Posterior cingulate gyrus (tissue), 11 donors: ENCODE measurements at regions not wholly inside any gene's neighbourhood (a gene's known extent, or its start where the extent isn't known, plus 50 kb on each side); places are given as distances from the start of the nearest gene placed in this dataset.
"Not testable (repeated sequence)": the region's sequence is repeated elsewhere in the genome, so short reads cannot be mapped to it uniquely, and the experiment has no call there.

Experiments used
- DNase-seq, 10 donors: peaks; one replicate each; pipeline versions ENCODE4 v3.0.0 to v3.0.0-alpha.2; 2020 to 2021; ENCODE audit warnings: mixed read lengths in 3 of 10
- intact Hi-C: fragments of 100-400 bp; cut with DNase I; formaldehyde crosslinking; loops from one replicate; pipeline ENCODE4 v1.15.1; 2023

- DNase-seq = no peak
- intact Hi-C loops = no loop called here
Observed at GRCh38 chr12:90238663-90239271, 530.1 kb upstream of the ATP2B1 start.

GRCh38 chr12:90237841-90238240 lies 529.2 kb upstream of the ATP2B1 start:
- DNase-seq = no peak
- intact Hi-C loops = no loop called here

- intact Hi-C loops = no loop called here
- no peak for DNase-seq
Observed at GRCh38 chr12:90235642-90236041, 527.0 kb upstream of the ATP2B1 start.

GRCh38 chr12:90234472-90234871 lies 525.8 kb upstream of the ATP2B1 start:
- intact Hi-C loops = no loop called here
- no peak for DNase-seq

GRCh38 chr12:90233168-90234100 lies 524.8 kb upstream of the ATP2B1 start:
- intact Hi-C loops = no loop called here
- no peak for DNase-seq

- intact Hi-C loops = no loop called here
- DNase-seq = no peak
Observed at GRCh38 chr12:90229407-90230170, 521.0 kb upstream of the ATP2B1 start.

- intact Hi-C loops = no loop called here
- DNase-seq = no peak
Observed at GRCh38 chr12:90226211-90226610, 517.6 kb upstream of the ATP2B1 start.

GRCh38 chr12:90216815-90217214 lies 508.2 kb upstream of the ATP2B1 start:
- no peak for DNase-seq
- intact Hi-C loops = no loop called here

GRCh38 chr12:90216020-90216552 lies 507.4 kb upstream of the ATP2B1 start:
- no peak for DNase-seq
- intact Hi-C loops = no loop called here

- intact Hi-C loops = no loop called here
- DNase-seq = no peak
Observed at GRCh38 chr12:90211017-90211416, 502.4 kb upstream of the ATP2B1 start.

- intact Hi-C loops = no loop called here
- no peak for DNase-seq
Observed at GRCh38 chr12:90209029-90209428, 500.4 kb upstream of the ATP2B1 start.

GRCh38 chr12:90208379-90208778 lies 499.7 kb upstream of the ATP2B1 start:
- DNase-seq, intact Hi-C loops: not testable (repeated sequence)

- DNase-seq = no peak
- intact Hi-C loops = no loop called here
Observed at GRCh38 chr12:90207799-90208198, 499.2 kb upstream of the ATP2B1 start.

GRCh38 chr12:90205165-90205564 lies 496.5 kb upstream of the ATP2B1 start:
- no peak for DNase-seq
- intact Hi-C loops = no loop called here

- intact Hi-C loops = no loop called here
- DNase-seq = no peak
Observed at GRCh38 chr12:90203556-90203955, 494.9 kb upstream of the ATP2B1 start.

GRCh38 chr12:90199006-90199405 lies 490.4 kb upstream of the ATP2B1 start:
- DNase-seq = no peak
- intact Hi-C loops = no loop called here

- no peak for DNase-seq
- intact Hi-C loops = no loop called here
Observed at GRCh38 chr12:90193500-90193899, 484.9 kb upstream of the ATP2B1 start.

GRCh38 chr12:90188857-90189256 lies 480.2 kb upstream of the ATP2B1 start:
- intact Hi-C loops = no loop called here
- DNase-seq = no peak

- DNase-seq = no peak
- intact Hi-C loops = no loop called here
Observed at GRCh38 chr12:90183201-90183600, 474.6 kb upstream of the ATP2B1 start.

GRCh38 chr12:90181216-90181615 lies 472.6 kb upstream of the ATP2B1 start:
- DNase-seq = no peak
- intact Hi-C loops = no loop called here

GRCh38 chr12:90174956-90175355 lies 466.3 kb upstream of the ATP2B1 start:
- DNase-seq = no peak
- intact Hi-C loops = no loop called here
